NCI-H1694 treated with DMSO at 0.1 percent for 48 hours (cell line): ENCODE measurements at regions not wholly inside any gene's neighbourhood (a gene's known extent, or its start where the extent isn't known, plus 50 kb on each side); places are given as distances from the start of the nearest gene placed in this dataset.

ENCODE experiments used
- DNase-seq: peaks from one replicate; lab custom pipeline; 2025; lab: John Stamatoyannopoulos, UW

GRCh38 chr13:108527844-108528243, 101.6 kb upstream of the MYO16 start:
- DNase-seq, result peak; percentile 54

- DNase-seq, result no peak
Measured at GRCh38 chr13:108528303-108528702, 101.1 kb upstream of the MYO16 start.

- no peak for DNase-seq
Measured at GRCh38 chr13:108533842-108534241, 95.6 kb upstream of the MYO16 start.

GRCh38 chr13:108534728-108535127, 94.7 kb upstream of the MYO16 start:
- no peak for DNase-seq

- DNase-seq, result no peak
Measured at GRCh38 chr13:108549934-108550333, 79.5 kb upstream of the MYO16 start.

- DNase-seq, result no peak
Measured at GRCh38 chr13:108551674-108552073, 77.7 kb upstream of the MYO16 start.

GRCh38 chr13:108558489-108558888, 70.9 kb upstream of the MYO16 start:
- no peak for DNase-seq

- no peak for DNase-seq
Measured at GRCh38 chr13:108560093-108560492, 69.3 kb upstream of the MYO16 start.

GRCh38 chr13:108561149-108561548, 68.3 kb upstream of the MYO16 start:
- DNase-seq, result no peak

- no peak for DNase-seq
Measured at GRCh38 chr13:108566413-108567170, 62.8 kb upstream of the MYO16 start.

GRCh38 chr13:108572782-108573211, 56.6 kb upstream of the MYO16 start:
- DNase-seq, result no peak

GRCh38 chr13:108573455-108573854, 56.0 kb upstream of the MYO16 start:
- DNase-seq, result no peak

GRCh38 chr13:108574856-108575255, 54.6 kb upstream of the MYO16 start:
- no peak for DNase-seq

- no peak for DNase-seq
Measured at GRCh38 chr13:108575430-108575829, 54.0 kb upstream of the MYO16 start.
